Ishikawa (cell line): ENCODE measurements at regions not wholly inside any gene's neighbourhood (a gene's known extent, or its start where the extent isn't known, plus 50 kb on each side); places are given as distances from the start of the nearest gene placed in this dataset.

Source experiments
- CEBPB ChIP-seq: IDR thresholded peaks from 2 replicates; pipeline ENCODE4 v1.6.1; 2012
- EGR1 ChIP-seq: IDR thresholded peaks from 2 replicates; pipeline ENCODE4 v1.6.1; 2012
- EP300 ChIP-seq: IDR thresholded peaks from 2 replicates; pipeline ENCODE4 v1.6.1; 2012; ENCODE audit warnings: borderline replicate concordance
- FOXM1 ChIP-seq: IDR thresholded peaks from 2 replicates; pipeline ENCODE4 v1.6.1; 2012; ENCODE audit warnings: low read depth, borderline replicate concordance
- NFIC ChIP-seq: IDR thresholded peaks from 2 replicates; pipeline ENCODE4 v1.6.1; 2012
- RAD21 ChIP-seq: IDR thresholded peaks from 2 replicates; pipeline ENCODE4 v1.6.1; 2012; ENCODE audit warnings: low read depth
- REST ChIP-seq: IDR thresholded peaks from 2 replicates; pipeline ENCODE4 v1.6.1; 2012; ENCODE audit warnings: low read depth, mild to moderate bottlenecking
- TAF1 ChIP-seq: IDR thresholded peaks from 2 replicates; pipeline ENCODE4 v1.6.1; 2012; ENCODE audit warnings: low read depth, mild to moderate bottlenecking
- TCF12 ChIP-seq: IDR thresholded peaks from 2 replicates; pipeline ENCODE4 v1.6.1; 2012; ENCODE audit warnings: low read depth
- TEAD4 ChIP-seq: IDR thresholded peaks from 2 replicates; pipeline ENCODE4 v1.6.1; 2012
- USF1 ChIP-seq: IDR thresholded peaks from 2 replicates; pipeline ENCODE4 v1.6.1; 2012
- YY1 ChIP-seq: IDR thresholded peaks from 2 replicates; pipeline ENCODE4 v1.6.1; 2012; ENCODE audit warnings: low read depth
- ZBTB7A ChIP-seq: IDR thresholded peaks from 2 replicates; pipeline ENCODE4 v1.6.1; 2012; ENCODE audit warnings: low read depth
- TF ChIP-seq, protein P1 (sequence below): IDR thresholded peaks from 2 replicates; pipeline ENCODE4 v1.6.1; 2012

- TF ChIP-seq USF1 (no peak), YY1 (no peak), TEAD4 (no peak), TAF1 (no peak), REST (no peak), ZBTB7A (no peak), RAD21 (no peak)
- TF ChIP-seq, protein P1, sequence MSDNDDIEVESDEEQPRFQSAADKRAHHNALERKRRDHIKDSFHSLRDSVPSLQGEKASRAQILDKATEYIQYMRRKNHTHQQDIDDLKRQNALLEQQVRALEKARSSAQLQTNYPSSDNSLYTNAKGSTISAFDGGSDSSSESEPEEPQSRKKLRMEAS: no peak
These were observed 174.5 kb downstream of the MYCN start for GRCh38 chr2:16114836-16115235.

DNA sequence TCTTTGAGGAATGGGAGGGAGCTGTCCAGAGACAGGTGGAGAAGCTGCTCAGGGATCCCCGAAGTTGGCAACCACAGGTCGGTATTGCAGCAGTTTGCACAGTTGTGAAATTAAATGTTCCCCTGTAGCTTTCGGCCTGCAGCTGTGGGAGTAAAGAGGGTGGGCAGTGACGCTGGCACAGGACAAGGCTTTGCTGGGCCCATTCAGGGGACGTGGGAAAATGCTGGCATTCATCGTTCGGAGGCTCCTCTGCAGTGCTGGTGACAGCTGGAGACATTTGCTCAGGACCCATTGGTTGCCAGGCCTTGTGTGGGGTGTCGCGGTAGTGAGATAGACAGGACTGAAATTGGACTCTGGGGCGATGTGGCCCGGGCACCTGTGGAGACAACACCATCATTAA, 173.7 kb downstream of the MYCN start:
- TF ChIP-seq EP300 (no peak), USF1 (no peak), REST (no peak), CEBPB (no peak), TAF1 (no peak), TCF12 (no peak), RAD21 (no peak), ZBTB7A (no peak), EGR1 (no peak)

DNA sequence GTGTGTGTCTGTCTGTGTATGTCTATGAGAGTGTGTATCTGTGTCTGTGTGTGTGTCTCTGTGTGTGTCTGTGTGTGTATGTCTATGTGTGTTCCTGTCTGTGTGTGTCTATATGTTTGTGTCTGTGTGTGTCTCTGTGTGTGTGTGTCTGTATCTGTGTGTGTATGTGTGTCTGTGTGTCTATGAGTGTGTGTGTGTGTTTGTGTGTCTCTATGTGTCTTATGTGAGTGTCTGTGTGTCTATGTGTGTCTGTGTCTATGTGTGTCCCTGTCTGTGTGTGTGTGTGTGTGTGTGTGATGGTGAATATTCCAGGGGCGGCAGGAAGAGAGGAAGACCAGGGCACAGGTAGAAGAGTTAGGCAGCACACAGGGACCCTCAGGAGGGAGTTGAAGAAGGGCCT, 173.2 kb downstream of the MYCN start:
- no peak for TF ChIP-seq USF1
- no peak for TF ChIP-seq TCF12
- TF ChIP-seq EGR1: no peak
- TF ChIP-seq NFIC: no peak
- TF ChIP-seq TEAD4: no peak
- no peak for TF ChIP-seq REST
- TF ChIP-seq ZBTB7A: no peak
- no peak for TF ChIP-seq EP300

DNA sequence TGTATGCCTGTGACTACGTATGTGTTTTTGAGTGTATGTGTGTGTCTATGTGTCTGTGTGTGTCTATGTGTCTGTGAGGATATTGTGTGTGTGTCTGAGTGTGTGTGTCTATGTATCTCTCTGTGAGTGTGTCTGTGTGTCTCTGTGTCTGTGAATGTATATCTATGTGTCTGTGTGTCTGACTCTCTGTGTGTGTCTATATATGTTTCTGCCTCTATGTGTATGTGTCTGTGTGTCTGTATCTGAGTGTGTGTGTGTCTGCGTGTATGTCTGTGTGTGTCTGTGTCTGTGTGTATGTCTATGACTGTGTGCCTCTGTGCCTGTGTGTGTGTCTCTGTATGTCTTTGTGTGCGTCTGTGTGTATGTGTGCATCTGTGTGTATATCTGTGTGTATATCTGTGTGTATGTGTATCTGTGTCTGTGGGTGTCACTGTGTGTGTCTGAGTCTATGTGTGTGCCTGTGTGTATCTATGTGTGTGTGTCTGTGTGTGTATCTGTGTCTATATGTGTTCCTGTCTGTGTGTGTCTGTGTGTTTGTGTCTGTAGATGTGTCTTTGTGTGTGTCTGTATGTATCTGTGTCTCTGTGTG, 172.7 kb downstream of the MYCN start:
- TF ChIP-seq NFIC: no peak
- no peak for TF ChIP-seq FOXM1
- no peak for TF ChIP-seq TCF12
- TF ChIP-seq REST: no peak
- TF ChIP-seq CEBPB: no peak
- TF ChIP-seq EP300: no peak
